ENCODE measurements at regions not wholly inside any gene's neighbourhood (a gene's known extent, or its start where the extent isn't known, plus 50 kb on each side); places are given as distances from the start of the nearest gene placed in this dataset.

- TF ChIP-seq CTCF (conservative IDR thresholded peaks at IDR 0.05; ENCODE audit: low read length) (no peak), EZH2phosphoT487 (IDR thresholded peaks at IDR 0.05; ENCODE audit: borderline replicate concordance, low read depth, low read length) (no peak)
Measured at GRCh38 chr5:158433634-158434033, 574.7 kb upstream of the CLINT1 start.
